AG09309 (cell line): ENCODE measurements at regions not wholly inside any gene's neighbourhood (a gene's known extent, or its start where the extent isn't known, plus 50 kb on each side); places are given as distances from the start of the nearest gene placed in this dataset.

Source experiments
- DNase-seq: peaks from one replicate; pipeline ENCODE4 v3.0.0-alpha.2; 2010; ENCODE audit warnings: low read depth
- H3K4me3 ChIP-seq: 2 replicates; pipeline ENCODE4 v1.5.1; 2011; ENCODE audit warnings: mild to moderate bottlenecking, low read depth, low read length, moderate library complexity; ENCODE audit not compliant: control insufficient read depth
- CTCF ChIP-seq: IDR thresholded peaks from 2 replicates; pipeline ENCODE4 v1.5.1; 2011; ENCODE audit warnings: mild to moderate bottlenecking, low read depth, low read length, inconsistent platforms; ENCODE audit not compliant: insufficient read depth, control insufficient read depth; ENCODE audit errors: missing control alignments

DNA sequence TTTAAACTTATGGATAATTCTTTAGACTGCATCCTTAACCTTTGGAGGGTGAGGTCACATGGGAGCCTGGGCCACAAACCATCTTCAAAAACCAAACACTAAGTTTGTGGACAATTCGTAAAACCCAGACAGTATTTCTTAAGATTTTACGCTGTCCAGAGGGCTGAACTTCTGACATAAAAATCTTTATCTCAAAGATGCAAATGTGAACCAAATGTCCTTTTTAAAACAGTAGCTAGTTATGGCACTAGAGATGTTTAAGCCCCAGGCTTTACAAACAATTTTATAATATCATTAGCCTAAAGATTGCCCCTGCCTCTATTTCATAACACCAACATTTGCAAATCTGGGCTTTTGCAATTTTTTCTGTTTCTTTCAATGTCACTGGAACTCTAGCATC is 287.2 kb downstream of the SATB1 start:
- TF ChIP-seq CTCF: no peak
- DNase-seq: no peak
- no peak overlapping the region for H3K4me3 ChIP-seq

DNA sequence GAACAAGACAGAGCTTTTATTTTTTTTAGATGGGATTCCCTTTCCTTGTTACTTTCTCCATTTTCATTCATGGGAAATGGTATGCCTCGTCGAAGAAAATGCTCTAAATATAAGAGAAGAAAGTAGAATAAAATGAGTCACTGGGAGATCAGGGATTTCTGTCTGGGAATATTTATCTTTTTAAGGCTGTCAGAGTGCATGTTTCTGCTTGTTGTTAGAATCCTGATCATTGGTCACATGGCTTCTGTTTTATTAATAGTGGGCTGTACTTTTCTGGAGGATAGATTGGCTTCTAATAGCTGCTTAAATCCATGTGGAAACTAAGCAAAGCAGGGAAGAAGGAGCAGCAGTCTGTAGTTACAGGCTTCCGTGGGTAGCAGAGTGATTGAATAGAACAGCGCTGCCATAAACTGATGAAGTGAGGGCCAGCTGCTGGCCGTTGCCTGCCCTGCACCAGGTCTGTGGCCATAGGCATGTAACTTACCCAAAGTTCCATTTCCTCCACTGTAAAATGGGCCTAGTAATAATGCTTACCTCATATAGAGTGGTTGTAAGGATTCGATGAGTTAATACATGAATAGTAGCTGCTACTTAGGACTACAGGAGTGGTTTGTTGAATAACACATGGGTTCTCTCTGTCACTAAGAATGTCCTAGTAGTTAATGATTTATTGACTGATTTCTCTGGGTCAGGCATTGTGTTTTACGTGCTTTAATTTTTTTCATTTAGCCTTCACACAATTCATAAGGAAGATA is 289.9 kb downstream of the SATB1 start:
- no peak for TF ChIP-seq CTCF
- no peak overlapping the region for H3K4me3 ChIP-seq
- DNase-seq: no peak

DNA sequence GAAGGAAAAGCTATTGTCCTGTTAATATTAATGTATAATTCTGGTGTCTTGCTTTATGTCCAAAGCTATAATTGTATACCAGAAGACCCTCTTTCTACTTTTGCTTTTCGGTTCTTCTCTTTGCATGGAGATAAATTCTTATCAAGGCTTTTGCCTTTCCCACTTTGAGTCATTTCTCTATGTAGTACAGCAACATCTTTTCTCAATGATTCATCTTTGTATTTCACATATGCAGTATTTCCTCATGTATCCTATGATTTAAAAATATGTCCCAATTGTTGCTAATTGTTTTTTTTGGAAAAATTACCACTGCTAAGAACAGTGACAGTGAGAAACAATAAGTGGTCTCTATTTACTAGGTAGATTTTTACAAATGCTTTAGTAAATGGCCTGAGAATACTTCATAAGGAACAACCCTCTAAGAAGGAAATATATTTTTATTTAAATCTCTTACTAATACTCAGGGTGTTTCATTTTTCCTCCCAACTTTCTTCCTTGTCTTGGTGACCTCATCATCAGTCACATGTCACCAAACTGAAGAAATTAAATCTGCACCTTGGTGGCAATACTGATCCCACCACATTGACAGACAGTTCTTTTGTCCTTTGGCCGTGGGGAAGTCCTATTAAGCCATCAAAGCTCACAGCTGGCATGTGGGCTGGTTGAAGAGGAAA is 290.6 kb downstream of the SATB1 start:
- no peak for TF ChIP-seq CTCF
- peak; percentile 39 for DNase-seq
- no peak overlapping the region for H3K4me3 ChIP-seq

DNA sequence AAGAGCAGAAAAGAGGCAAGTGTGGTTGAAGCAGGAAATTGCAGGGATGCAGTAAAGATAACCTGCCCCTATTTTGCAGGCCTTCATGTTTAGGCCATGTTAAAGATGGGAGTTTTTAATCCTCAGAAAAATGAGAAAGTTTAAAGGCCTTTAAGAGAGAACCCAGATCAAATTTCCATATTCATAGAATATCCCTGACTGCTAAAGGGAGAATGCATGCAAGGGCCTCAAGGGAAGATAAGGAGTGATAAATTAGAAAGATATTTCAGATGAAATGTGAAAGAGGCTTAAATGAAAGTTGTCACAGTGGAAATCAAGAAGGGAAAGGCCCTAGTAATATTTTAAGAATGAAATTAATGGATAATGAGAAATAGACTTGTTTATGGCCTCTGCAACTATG is 292.1 kb downstream of the SATB1 start:
- DNase-seq: no peak
- no peak overlapping the region for H3K4me3 ChIP-seq
- TF ChIP-seq CTCF: no peak

DNA sequence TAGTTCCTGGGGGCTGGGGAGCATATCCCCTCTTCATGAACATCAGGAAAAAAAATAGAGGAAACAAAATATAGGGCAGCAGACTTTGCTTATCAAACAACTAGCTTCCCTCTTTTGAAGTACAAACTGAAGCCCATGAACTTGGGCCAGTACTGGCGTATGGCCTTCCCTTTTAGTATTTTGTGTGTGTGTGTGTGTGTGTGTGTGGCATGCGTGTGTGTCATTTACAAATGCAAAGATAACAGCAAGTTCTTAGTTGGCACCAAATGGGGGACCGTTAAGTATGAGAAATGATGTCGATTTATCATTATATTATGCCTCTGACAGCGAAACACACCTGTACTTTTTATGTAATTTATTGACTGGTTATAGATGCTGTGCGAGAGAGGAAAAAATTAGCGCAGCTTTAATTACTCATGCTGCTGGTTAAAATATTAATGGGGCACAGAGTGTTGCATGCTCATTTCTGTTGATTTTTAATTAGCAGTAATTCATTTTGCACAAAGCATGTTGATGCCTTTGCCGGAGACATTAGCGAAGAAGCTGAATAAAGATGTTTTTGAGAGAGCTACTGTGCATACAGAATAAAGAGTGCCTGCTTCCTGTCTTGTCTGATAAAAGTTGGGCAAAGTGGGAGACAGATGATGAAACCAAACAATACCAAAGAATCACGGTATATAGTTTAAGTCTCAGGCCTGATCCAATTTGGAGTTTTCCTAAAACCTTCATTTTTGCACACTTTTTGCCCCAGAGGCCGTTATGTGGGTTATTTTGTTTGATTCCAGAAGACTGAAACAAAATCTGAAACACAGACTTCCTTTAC is 297.1 kb downstream of the SATB1 start:
- H3K4me3 ChIP-seq: no peak overlapping the region
- DNase-seq: no peak
- TF ChIP-seq CTCF: no peak

DNA sequence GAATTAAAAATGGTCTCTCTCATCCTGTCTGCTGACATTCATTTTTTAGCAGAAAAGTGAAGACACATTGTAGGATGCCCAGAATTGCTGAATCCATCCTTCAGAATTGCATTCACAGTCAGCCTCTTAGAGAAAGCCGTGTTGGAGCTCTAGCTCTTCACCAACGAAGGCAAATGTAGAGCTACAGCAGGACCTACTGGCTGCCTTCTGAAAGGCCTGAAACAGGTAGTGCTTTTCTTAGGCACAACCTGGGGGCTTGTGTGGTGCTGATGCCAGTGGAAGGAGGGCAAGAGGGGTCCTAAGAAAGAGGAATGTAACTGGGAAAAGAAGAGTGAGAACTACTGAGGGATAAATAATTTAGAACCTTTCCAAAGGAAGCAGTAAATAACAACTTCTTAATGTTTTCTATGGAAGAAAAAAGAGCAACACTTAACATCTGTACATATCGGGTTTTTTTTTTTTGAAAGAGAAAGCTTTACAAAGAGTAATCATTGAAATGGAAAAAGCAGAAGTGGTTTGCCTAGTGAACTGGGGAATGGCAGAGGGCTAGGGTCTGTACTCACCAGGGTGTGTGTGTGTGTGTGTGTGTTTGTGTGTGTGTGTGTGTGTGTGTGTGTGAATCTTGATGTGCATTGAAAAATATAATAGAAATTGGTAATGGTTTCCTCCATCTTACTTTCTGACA is 297.8 kb downstream of the SATB1 start:
- DNase-seq: no peak
- TF ChIP-seq CTCF: no peak
- H3K4me3 ChIP-seq: no peak overlapping the region
